Gastrocnemius medialis (tissue), 4 donors: ENCODE measurements at regions not wholly inside any gene's neighbourhood (a gene's known extent, or its start where the extent isn't known, plus 50 kb on each side); places are given as distances from the start of the nearest gene placed in this dataset.

Source experiments
- POLR2A ChIP-seq, 2 donors: fragments of 450-650 bp; IDR thresholded peaks; one replicate each; pipeline ENCODE4 v1.6.1; 2017; ENCODE audit warnings: antibody characterized with exemption in 2 of 2, mild to moderate bottlenecking in 2 of 2, moderate library complexity in 2 of 2
- TF ChIP-seq, protein P1 (sequence below), 5 experiments: fragments of 450-650 bp in 3 of 5; fragments of 200-600 bp in 2 of 5; sonication (generic) in 2 of 5; IDR thresholded peaks in 4 of 5; conservative IDR thresholded peaks in 1 of 5; 1 replicate in 4 of 5; 2 replicates in 1 of 5; pipeline ENCODE4 v1.5.1; 2016 to 2019; ENCODE audit warnings: antibody characterized with exemption in 5 of 5, mild to moderate bottlenecking in 3 of 5, moderate library complexity in 3 of 5

DNA sequence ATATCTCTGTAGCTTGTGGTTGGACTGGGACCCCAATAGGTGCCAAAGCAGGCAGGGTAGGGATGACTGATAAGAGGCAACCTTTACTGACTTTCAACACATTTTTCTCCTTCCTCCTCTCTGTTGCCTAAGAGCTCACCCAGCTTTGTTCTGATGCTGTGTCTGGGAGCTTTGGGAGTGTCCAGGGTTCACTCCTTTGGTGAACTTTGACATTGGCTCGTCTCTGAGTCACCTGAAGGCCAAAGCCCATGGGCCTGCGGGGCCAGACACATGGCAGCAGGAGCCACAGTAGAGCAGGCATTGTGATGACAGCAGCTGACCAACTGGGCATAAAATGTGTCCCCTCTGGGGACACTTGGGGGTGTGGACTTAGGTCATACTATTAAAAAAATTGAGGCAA, 99.5 kb upstream of the ZNF644 start:
- TF ChIP-seq, protein P1, sequence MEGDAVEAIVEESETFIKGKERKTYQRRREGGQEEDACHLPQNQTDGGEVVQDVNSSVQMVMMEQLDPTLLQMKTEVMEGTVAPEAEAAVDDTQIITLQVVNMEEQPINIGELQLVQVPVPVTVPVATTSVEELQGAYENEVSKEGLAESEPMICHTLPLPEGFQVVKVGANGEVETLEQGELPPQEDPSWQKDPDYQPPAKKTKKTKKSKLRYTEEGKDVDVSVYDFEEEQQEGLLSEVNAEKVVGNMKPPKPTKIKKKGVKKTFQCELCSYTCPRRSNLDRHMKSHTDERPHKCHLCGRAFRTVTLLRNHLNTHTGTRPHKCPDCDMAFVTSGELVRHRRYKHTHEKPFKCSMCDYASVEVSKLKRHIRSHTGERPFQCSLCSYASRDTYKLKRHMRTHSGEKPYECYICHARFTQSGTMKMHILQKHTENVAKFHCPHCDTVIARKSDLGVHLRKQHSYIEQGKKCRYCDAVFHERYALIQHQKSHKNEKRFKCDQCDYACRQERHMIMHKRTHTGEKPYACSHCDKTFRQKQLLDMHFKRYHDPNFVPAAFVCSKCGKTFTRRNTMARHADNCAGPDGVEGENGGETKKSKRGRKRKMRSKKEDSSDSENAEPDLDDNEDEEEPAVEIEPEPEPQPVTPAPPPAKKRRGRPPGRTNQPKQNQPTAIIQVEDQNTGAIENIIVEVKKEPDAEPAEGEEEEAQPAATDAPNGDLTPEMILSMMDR (IDR thresholded peaks at IDR 0.05 in 4 of 5, conservative IDR thresholded peaks at IDR 0.05 in 1 of 5): no peak
- no peak for TF ChIP-seq POLR2A (IDR thresholded peaks at IDR 0.05)
